ENCODE measurements at regions not wholly inside any gene's neighbourhood (a gene's known extent, or its start where the extent isn't known, plus 50 kb on each side); places are given as distances from the start of the nearest gene placed in this dataset.

DNA sequence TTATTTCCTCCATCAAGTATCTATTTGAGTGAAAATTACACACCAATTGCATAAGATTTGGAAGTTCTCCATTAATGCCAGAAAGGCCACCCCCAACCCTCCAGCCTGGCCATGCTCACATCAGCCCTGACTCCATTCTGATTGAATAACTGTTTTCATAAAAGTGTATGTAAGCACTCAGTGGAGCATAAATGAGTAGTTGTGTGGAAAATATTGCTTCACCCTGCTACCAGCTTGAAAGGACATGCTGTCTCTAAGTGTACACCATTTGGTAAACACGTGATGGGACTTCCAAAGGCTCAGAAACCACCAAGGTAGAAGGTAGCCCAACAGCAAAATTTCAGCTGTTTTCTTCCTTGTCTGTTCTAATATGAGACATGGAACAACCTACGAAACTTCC is 393.8 kb downstream of the ZNF385D start:
- no peak for DNase-seq (ENCODE audit: low spot score)

- peak; percentile 11 for DNase-seq (ENCODE audit: low spot score)
Measured at GRCh38 chr3:21356402-21356801, 394.6 kb downstream of the ZNF385D start.

DNA sequence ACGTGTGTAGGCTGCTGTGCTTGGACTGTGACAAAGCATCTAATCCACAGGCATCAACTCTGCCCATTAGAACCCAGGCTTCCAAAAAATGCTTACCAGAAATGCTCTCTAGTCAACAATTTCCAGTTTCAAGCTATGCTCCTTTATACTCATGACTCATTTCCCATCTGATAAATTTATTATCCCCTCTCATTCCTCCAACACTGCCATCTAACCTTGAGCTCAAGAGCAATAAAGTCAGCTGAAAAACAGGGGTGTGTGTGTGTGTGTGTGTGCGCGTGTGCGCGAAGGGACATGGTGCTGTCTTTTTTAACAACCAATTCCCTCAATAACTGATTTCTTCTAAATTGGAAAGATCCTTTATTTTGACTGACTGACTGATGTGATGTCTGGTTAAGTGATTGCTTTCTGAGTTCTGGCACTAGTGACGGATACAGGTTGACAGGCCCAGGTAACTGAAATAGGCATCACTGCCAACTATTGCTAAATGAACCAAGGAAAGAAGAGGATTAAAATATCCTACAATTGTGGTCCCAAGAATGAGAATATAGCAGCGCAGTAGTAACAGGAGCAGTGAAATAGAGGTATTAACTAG is 405.5 kb downstream of the ZNF385D start:
- DNase-seq (ENCODE audit: low spot score), result no peak

- no peak for DNase-seq (ENCODE audit: low spot score)
Measured at GRCh38 chr3:21331857-21332256, 419.2 kb downstream of the ZNF385D start.

DNA sequence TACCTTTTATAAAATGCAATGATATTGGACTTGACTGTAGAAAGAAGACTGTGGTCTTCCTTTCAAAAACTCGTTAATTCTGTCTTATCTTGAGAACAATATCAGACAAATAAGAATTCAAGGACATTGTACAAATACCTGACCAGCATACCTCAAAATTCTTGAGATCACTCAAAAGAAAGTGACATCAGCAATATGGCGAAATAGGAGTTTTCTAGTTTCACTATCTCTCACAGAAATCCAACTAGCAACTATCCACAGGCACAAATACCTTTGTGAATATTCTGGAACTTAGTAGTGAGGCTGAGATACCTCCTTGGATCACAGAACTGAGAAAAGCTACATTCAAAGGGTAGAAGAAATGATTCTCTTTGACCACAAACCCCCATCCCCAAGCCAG is 419.7 kb downstream of the ZNF385D start:
- no peak for DNase-seq (ENCODE audit: low spot score)

GRCh38 chr3:21330293-21330692 is 420.7 kb downstream of the ZNF385D start:
- no peak for DNase-seq (ENCODE audit: low spot score)

GRCh38 chr3:21328711-21329390 is 422.2 kb downstream of the ZNF385D start:
- no peak for DNase-seq (ENCODE audit: low spot score)

DNA sequence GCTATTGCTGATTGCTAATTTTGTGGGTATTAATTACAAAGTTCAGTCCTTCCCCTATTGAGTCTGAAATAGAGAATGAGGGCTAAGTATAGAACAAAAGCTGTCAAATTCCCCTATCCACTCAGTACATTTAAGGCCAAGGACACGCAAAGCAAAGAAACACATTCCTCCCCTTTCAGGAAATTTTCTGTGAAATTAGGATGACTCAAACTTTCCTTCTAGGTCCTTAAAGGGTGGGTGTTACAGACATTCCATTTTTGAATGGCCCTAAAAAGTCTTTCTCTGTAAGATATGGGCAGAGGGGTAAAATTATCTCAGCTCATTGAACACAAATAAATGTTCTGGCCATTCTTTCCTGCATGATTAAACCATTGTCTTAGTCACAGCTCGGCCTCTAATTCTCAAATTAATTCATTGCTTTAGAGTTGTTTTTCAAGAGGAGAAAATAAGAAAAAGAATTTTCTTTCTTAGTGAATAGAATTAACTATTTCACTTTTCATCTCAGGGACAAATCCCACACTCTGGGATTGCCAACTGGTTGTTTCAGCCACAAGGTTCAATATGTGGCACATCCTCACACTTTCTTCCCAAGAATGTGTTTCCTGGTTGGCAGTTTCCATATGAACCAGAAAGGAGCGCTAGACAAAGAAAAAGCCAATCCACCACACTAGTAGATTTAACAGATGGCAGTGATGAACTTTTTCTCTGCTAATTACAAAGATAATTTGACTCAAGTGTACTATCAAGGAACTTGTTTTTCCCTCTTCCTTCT is 424.1 kb downstream of the ZNF385D start:
- DNase-seq (ENCODE audit: low spot score), result no peak

- DNase-seq (ENCODE audit: low spot score), result no peak
Measured at GRCh38 chr3:21314688-21315087, 436.3 kb downstream of the ZNF385D start.

- no peak for DNase-seq (ENCODE audit: low spot score)
Measured at GRCh38 chr3:21310891-21311290, 440.1 kb downstream of the ZNF385D start.

DNA sequence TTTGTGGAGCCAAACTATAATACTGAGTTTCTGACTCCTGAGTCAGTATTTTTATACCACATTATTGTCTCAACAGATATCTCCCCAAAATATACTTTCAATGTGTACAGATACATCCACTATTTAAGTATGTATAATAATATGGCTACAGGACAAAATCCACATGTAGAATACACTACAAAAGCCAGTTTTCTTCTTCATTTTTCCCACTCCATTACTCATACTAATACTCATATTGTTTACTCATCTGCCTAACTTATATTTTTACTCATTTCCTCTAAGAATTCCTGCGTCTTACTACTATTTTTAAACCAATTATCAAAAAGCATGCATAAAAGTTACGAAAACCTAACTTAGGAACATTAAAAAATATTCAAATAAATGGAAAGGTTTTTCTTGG is 440.8 kb downstream of the ZNF385D start:
- DNase-seq (ENCODE audit: low spot score), result no peak

- no peak for DNase-seq (ENCODE audit: low spot score)
Measured at GRCh38 chr3:21297304-21297703, 453.7 kb downstream of the ZNF385D start.

DNA sequence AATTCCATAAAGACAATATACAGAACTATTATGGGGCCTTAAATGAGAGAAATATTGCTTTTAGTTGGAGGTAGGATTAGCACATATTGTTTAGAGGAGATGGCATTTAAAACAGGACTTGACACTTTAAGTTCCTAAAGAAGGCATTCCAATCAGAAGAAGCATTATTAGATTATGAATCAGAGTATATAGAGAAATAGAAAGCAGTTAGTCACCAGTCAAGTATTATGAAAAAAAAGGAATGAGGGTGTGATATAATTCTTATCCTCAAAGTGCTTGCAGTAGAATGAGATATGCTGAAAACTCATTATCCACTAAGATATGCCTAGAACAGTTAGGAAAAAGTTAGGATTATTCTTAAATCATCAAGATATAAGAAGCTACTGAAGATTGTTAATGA is 456.2 kb downstream of the ZNF385D start:
- DNase-seq (ENCODE audit: low spot score), result no peak

GRCh38 chr3:21292971-21293370 is 458.0 kb downstream of the ZNF385D start:
- no peak for DNase-seq (ENCODE audit: low spot score)

DNA sequence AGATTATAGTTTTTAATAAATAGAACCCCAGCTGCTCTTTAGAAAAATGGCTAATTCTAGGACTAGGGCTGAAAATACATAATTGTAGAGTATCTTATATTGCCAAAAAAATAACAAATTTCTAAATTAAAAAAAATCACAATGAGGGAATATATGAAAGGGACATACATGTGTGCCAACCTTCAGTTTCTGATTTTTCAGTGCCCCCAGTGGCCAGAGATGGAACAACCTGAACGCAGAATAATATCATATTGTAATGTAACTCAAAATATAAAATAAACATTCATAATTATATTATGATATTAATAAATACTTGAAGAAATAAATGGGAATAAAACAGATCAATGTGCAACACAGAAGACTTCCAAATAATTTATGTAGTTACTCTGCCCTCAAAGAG is 460.5 kb downstream of the ZNF385D start:
- DNase-seq (ENCODE audit: low spot score), result no peak

DNA sequence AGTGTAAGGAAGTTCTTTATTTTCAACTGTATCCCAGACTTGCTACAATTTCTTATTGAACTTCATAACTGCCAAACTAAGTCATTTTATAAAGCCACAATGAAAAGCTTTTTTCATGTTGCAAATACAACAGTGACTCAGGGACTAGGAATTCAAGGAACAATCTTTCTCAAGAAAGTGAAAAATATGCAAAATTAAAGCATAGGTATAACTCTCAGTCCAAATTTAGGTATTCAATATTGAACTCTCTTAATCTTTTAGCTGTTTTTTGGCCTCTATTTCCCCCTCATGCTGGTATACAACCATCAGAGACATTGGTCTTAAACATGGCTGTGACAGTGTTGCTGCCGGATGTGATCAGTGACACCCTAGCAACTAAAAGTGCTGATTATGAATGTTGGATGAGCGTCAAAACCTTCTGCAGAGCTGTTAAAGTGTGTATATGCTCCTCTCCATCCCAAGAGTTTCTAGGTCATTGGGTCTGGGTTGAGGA is 476.9 kb downstream of the ZNF385D start:
- no peak for DNase-seq (ENCODE audit: low spot score)

- peak; percentile 36 for DNase-seq (ENCODE audit: low spot score)
Measured at GRCh38 chr3:21273259-21274025, 477.6 kb downstream of the ZNF385D start.

- DNase-seq (ENCODE audit: low spot score), result no peak
Measured at GRCh38 chr3:21271606-21272016, 479.4 kb downstream of the ZNF385D start.

DNA sequence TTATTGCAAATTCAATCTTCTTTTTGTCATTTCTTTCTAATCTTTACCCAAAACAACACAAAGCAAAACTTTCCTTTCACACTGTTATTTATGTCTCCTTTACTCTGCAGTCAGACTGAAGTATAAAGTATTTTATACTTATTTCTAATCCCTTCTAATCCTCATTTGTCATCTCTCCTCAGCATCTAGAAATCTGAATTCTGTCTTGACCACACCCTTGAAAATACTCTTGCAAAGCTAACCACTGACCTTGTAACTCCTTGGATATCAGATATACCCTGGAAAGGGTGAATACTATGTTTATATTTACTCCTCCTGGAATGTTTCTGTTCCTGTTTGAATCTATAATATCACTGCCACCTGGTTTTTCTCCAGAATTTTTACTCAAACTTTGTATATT is 481.1 kb downstream of the ZNF385D start:
- DNase-seq (ENCODE audit: low spot score), result no peak

DNA sequence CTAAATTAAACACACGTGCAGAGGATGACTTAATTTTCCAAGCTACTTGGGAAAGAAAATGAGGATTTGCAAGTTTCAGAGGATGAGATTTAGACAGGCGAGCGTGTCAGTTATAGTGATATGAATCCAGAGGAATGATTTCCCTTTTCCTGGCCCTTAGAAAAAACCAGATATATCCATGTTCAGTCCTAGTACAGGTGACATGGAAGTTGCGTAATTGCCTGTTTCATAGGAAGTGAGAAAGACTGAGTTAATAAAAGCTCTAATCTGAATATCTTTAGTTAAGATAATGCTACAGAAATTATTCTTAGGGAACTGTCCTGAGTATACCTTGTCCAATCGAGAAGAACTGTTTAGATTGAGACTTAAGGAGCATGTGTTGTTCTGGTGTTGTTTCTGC is 490.5 kb downstream of the ZNF385D start:
- DNase-seq (ENCODE audit: low spot score), result no peak

GRCh38 chr3:21259896-21260295 is 491.1 kb downstream of the ZNF385D start:
- no peak for DNase-seq (ENCODE audit: low spot score)

GRCh38 chr3:21256932-21257331 is 494.1 kb downstream of the ZNF385D start:
- no peak for DNase-seq (ENCODE audit: low spot score)

Measured in AG08396 (cell line).